ENCODE measurements at regions not wholly inside any gene's neighbourhood (a gene's known extent, or its start where the extent isn't known, plus 50 kb on each side); places are given as distances from the start of the nearest gene placed in this dataset.

DNA sequence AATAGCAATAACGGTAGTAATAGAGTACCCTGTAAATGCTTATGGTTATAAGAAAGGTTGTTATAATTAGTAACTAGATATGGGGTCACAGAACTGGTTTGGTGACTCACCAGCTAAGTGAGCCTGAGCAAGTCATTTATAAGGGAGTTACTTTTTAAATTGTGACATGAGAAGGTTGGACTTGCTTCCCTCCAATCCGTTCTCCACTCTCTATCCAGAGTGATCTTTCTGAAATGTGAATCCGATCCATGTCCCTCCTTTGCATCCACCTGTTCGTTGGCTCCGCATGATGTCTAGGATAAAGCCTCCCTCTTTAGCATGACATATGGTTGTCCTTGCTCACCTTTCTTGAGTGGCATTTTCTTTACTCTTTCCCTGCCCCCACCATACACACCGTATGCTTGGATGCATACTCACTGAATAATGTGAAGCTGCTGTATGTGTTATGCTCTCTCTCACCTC, 83.1 kb downstream of the CDC42EP3 start:
- no peak overlapping the region for H4K8ac ChIP-seq (ENCODE audit: low read depth in 2 of 2, low read length in 2 of 2)
- H3K79me1 ChIP-seq (ENCODE audit: low read depth in 1 of 2, low read length in 2 of 2): no peaks in the 10 kb centered on the region
- POLR2A ChIA-PET (ENCODE audit: unreplicated experiment): no interaction called here
- DNase-seq (peak; percentile 43), ATAC-seq (ENCODE audit: low read depth) (no peak)
- peak overlapping the region; percentile 0; the same call in 1 of the 3 replicates for H2BK15ac ChIP-seq (ENCODE audit: low read depth, low read length)
- CTCF ChIA-PET: no interaction called here
- in situ Hi-C loops (cut with MboI; ENCODE audit: low sequenced_read_pairs): no loop called here
- H3K36me3 ChIP-seq (ENCODE audit: control insufficient read depth, insufficient read depth, low read length): no peaks in the 10 kb centered on the region
- H3K9ac ChIP-seq (ENCODE audit: low read depth, low read length): no peak overlapping the region
- H2AFZ ChIP-seq (replicated peaks; ENCODE audit: low read length, poor library complexity): no peak overlapping the region
- no peak overlapping the region for H3K56ac ChIP-seq (ENCODE audit: extremely low read depth, insufficient read depth, low read length)
- BruUV-seq (replicated peaks): no TSS peak
- peak overlapping the region; percentile 46; the same call in 1 of the 2 replicates for H2AK5ac ChIP-seq (ENCODE audit: low read depth, low read length)
- peak overlapping the region; percentile 32; the same call in 1 of the 2 replicates for H4K5ac ChIP-seq (ENCODE audit: low read depth, low read length)
- H2BK5ac ChIP-seq (ENCODE audit: low read depth, low read length, poor library complexity, severe bottlenecking): no peak overlapping the region
- 92% methylated on average over 4 of the region's 6 CpGs; no CpG with 5 or more reads in 1 of the 2 experiments for WGBS, 2 experiments (ENCODE audit: extremely low coverage in 2 of 2, insufficient read length in 1 of 2)
- no peaks in the 10 kb centered on the region for H3K27me3 ChIP-seq (ENCODE audit: control insufficient read depth, insufficient read depth, low read length)
- peaks cover 15% of the 10 kb centered on the region for H3K9me1 ChIP-seq (ENCODE audit: insufficient read depth, low read length)
- H3K27ac ChIP-seq (ENCODE audit: insufficient read depth, low read length): no peak overlapping the region
- TF ChIP-seq FOS (IDR thresholded peaks at IDR 0.05; ENCODE audit: low read depth, low read length): no peak
- no peak for TF ChIP-seq BHLHE40 (IDR thresholded peaks at IDR 0.05; ENCODE audit: low read depth, low read length)
- TF ChIP-seq RAD21 (IDR thresholded peaks at IDR 0.05; ENCODE audit: low read length): no peak
- TF ChIP-seq MAFK (IDR thresholded peaks at IDR 0.05; ENCODE audit: low read depth, low read length): no peak
- TF ChIP-seq RCOR1 (IDR thresholded peaks at IDR 0.05; ENCODE audit: insufficient replicate concordance, low read length): no peak
- TF ChIP-seq MAZ (IDR thresholded peaks at IDR 0.05; ENCODE audit: borderline replicate concordance, low read depth, low read length): no peak
- TF ChIP-seq POLR2A (IDR thresholded peaks at IDR 0.05; ENCODE audit: low read depth, low read length): no peak
- no peak for TF ChIP-seq SMC3 (IDR thresholded peaks at IDR 0.05; ENCODE audit: low read depth, low read length)
- TF ChIP-seq, protein P1, sequence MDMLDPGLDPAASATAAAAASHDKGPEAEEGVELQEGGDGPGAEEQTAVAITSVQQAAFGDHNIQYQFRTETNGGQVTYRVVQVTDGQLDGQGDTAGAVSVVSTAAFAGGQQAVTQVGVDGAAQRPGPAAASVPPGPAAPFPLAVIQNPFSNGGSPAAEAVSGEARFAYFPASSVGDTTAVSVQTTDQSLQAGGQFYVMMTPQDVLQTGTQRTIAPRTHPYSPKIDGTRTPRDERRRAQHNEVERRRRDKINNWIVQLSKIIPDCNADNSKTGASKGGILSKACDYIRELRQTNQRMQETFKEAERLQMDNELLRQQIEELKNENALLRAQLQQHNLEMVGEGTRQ (IDR thresholded peaks at IDR 0.05; ENCODE audit: low read depth, low read length): no peak
- no peak for TF ChIP-seq NFE2L2 (IDR thresholded peaks at IDR 0.05; ENCODE audit: low read depth, low read length)
- TF ChIP-seq CEBPB (IDR thresholded peaks at IDR 0.05; ENCODE audit: low read depth, low read length): no peak
- TF ChIP-seq MXI1 (IDR thresholded peaks at IDR 0.05; ENCODE audit: borderline replicate concordance, low read depth, low read length): no peak
- no peak for TF ChIP-seq RFX5 (IDR thresholded peaks at IDR 0.05; ENCODE audit: low read depth, low read length)
- TF ChIP-seq CHD1 (IDR thresholded peaks at IDR 0.05; ENCODE audit: low read depth, low read length): no peak
- TF ChIP-seq, protein P2, sequence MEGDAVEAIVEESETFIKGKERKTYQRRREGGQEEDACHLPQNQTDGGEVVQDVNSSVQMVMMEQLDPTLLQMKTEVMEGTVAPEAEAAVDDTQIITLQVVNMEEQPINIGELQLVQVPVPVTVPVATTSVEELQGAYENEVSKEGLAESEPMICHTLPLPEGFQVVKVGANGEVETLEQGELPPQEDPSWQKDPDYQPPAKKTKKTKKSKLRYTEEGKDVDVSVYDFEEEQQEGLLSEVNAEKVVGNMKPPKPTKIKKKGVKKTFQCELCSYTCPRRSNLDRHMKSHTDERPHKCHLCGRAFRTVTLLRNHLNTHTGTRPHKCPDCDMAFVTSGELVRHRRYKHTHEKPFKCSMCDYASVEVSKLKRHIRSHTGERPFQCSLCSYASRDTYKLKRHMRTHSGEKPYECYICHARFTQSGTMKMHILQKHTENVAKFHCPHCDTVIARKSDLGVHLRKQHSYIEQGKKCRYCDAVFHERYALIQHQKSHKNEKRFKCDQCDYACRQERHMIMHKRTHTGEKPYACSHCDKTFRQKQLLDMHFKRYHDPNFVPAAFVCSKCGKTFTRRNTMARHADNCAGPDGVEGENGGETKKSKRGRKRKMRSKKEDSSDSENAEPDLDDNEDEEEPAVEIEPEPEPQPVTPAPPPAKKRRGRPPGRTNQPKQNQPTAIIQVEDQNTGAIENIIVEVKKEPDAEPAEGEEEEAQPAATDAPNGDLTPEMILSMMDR (conservative IDR thresholded peaks at IDR 0.05; ENCODE audit: low read depth, low read length): no peak
- TF ChIP-seq, protein P3, sequence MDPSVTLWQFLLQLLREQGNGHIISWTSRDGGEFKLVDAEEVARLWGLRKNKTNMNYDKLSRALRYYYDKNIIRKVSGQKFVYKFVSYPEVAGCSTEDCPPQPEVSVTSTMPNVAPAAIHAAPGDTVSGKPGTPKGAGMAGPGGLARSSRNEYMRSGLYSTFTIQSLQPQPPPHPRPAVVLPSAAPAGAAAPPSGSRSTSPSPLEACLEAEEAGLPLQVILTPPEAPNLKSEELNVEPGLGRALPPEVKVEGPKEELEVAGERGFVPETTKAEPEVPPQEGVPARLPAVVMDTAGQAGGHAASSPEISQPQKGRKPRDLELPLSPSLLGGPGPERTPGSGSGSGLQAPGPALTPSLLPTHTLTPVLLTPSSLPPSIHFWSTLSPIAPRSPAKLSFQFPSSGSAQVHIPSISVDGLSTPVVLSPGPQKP (IDR thresholded peaks at IDR 0.05; ENCODE audit: borderline replicate concordance, low read depth, low read length): no peak
- dilution Hi-C loops (cut with HindIII; ENCODE audit: low sequenced_read_pairs, unreplicated experiment): no loop called here
- no peak overlapping the region for H3K23ac ChIP-seq (ENCODE audit: low read depth, low read length)
- H4K91ac ChIP-seq (ENCODE audit: insufficient read depth, low read depth, low read length): no peak overlapping the region
- no peak overlapping the region; the same call in 1 of the 2 replicates for H3K4me2 ChIP-seq (ENCODE audit: low read depth, low read length)
- intact Hi-C loops (cut with micrococcal nuclease): loop anchor here (5.0 kb wide), 2 partner anchors 34 to 171 kb away; no protein-coding TSS in a partner anchor
- no peak overlapping the region for H2AK9ac ChIP-seq (replicated peaks; ENCODE audit: low read depth, low read length, poor library complexity)
- no peak overlapping the region for H3K4me3 ChIP-seq (ENCODE audit: insufficient read depth, low read depth, low read length)
- H2BK120ac ChIP-seq (ENCODE audit: low read depth, low read length): peak overlapping the region; percentile 2; the same call in 1 of the 2 replicates
- peaks cover 19% of the 10 kb centered on the region for H3K4me1 ChIP-seq (ENCODE audit: control insufficient read depth, insufficient read depth, low read length)
- no peaks in the 10 kb centered on the region for H3K9me3 ChIP-seq (ENCODE audit: control insufficient read depth, insufficient read depth, low read length)
- peak overlapping the region; percentile 84; the same call in 1 of the 2 replicates for H3K18ac ChIP-seq (ENCODE audit: low read depth, low read length)
- peak overlapping the region; percentile 2; the same call in 1 of the 2 replicates for H2BK20ac ChIP-seq (ENCODE audit: low read depth, low read length)
- H3K14ac ChIP-seq (replicated peaks; ENCODE audit: low read depth, low read length): 0 out of 2 replicates have a peak overlapping the region, but pooled peaks have one; percentile 2
- H3K4ac ChIP-seq (ENCODE audit: low read depth, low read length): peak overlapping the region; percentile 34
- peaks cover 3% of the 10 kb centered on the region; the same call in 1 of the 2 replicates for H4K20me1 ChIP-seq (ENCODE audit: insufficient read depth, low read length)

Data from IMR-90 (cell line).